ENCODE measurements at regions not wholly inside any gene's neighbourhood (a gene's known extent, or its start where the extent isn't known, plus 50 kb on each side); places are given as distances from the start of the nearest gene placed in this dataset.

- no peaks in the 10 kb centered on the region for H3K27me3 ChIP-seq
- H3K9me3 ChIP-seq, result no peaks in the 10 kb centered on the region
- no peak for TF ChIP-seq POLR2A (IDR thresholded peaks at IDR 0.05)
- no peak for TF ChIP-seq CTCF (IDR thresholded peaks at IDR 0.05)
- intact Hi-C loops (cut with DNase I; ENCODE audit: low total_unique reads), result loop anchor here (1.0 kb wide), 1 partner anchor 14 kb away; no protein-coding TSS in a partner anchor
- no peak for DNase-seq
- no peak overlapping the region for H3K27ac ChIP-seq
- H3K4me1 ChIP-seq, result no peaks in the 10 kb centered on the region
- H3K36me3 ChIP-seq, result no peaks in the 10 kb centered on the region
- H3K4me3 ChIP-seq, result no peak overlapping the region
Measured at GRCh38 chr5:53815471-53815870, 255.0 kb downstream of the NDUFS4 start.

DNA sequence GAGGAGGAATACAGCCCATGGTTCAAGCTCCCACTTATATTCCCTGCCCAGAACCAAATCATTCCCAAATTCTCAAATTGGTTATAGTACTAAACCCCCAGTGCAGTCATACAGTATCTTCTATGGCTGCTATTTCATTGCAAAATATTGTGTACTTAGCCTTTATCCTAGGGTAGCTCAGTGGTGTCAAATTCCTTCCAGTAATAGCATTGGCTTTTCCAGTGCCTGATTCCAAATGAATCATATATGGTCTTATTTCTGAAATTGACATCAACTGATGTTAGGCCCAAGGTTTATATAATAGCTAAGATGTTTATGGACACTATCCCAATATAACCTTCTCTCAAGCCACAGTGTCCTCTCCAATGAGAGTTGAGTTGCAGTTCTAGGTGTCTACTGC, 256.7 kb downstream of the NDUFS4 start:
- intact Hi-C loops (cut with DNase I; ENCODE audit: low total_unique reads), result no loop called here
- H3K4me1 ChIP-seq, result no peaks in the 10 kb centered on the region
- no peak overlapping the region for H3K4me3 ChIP-seq
- no peaks in the 10 kb centered on the region for H3K9me3 ChIP-seq
- no peak for TF ChIP-seq POLR2A (IDR thresholded peaks at IDR 0.05)
- no peak for TF ChIP-seq CTCF (IDR thresholded peaks at IDR 0.05)
- H3K27me3 ChIP-seq, result no peaks in the 10 kb centered on the region
- H3K36me3 ChIP-seq, result no peaks in the 10 kb centered on the region
- H3K27ac ChIP-seq, result no peak overlapping the region
- DNase-seq, result no peak

- TF ChIP-seq POLR2A (IDR thresholded peaks at IDR 0.05) (no peak), CTCF (IDR thresholded peaks at IDR 0.05) (no peak)
- Histone ChIP-seq H3K27me3 (no peaks in the 10 kb centered on the region), H3K27ac (no peak overlapping the region), H3K4me3 (no peak overlapping the region), H3K9me3 (no peaks in the 10 kb centered on the region), H3K4me1 (no peaks in the 10 kb centered on the region), H3K36me3 (no peaks in the 10 kb centered on the region)
- intact Hi-C loops (cut with DNase I; ENCODE audit: low total_unique reads), result no loop called here
- DNase-seq, result no peak
Measured at GRCh38 chr5:53819482-53819881, 259.0 kb downstream of the NDUFS4 start.

DNA sequence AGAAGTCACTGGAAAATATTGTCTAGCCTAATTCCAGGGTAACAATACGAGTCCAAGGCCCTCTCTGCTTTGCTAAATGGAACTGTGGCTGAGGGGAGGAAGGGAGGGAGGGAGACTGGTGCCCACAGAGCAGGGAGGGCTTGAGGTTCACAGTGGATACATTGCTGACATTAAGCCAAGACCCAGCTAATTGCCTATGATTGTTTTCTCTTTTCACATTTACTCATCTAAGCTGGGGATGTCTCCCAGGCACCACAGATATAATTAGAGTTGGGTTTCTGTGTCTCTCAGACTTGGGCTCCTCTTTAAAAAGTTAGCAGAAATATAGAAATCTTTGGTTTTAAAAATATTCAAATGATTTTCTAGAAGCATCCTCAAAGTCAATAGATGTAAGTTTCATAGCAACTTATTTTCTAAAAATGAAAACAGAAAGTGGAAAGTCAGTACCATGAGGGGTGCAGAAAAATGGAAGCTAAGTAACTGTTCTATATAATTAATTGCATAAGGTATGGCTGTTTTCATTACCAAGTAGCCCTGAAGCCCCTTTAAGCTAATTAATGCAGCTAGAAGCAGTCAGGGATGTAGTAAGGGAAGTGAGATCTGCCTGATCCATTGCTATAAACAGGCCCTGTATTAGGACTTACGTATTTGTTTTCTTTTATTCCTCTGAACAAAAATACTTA, 259.8 kb downstream of the NDUFS4 start:
- intact Hi-C loops (cut with DNase I; ENCODE audit: low total_unique reads), result no loop called here
- no peak for DNase-seq
- no peak for TF ChIP-seq CTCF (IDR thresholded peaks at IDR 0.05)
- no peak for TF ChIP-seq POLR2A (IDR thresholded peaks at IDR 0.05)
- no peaks in the 10 kb centered on the region for H3K36me3 ChIP-seq
- H3K4me3 ChIP-seq, result no peak overlapping the region
- no peak overlapping the region for H3K27ac ChIP-seq
- H3K4me1 ChIP-seq, result no peaks in the 10 kb centered on the region
- H3K9me3 ChIP-seq, result no peaks in the 10 kb centered on the region
- no peaks in the 10 kb centered on the region for H3K27me3 ChIP-seq

GRCh38 chr5:53820802-53821171, 260.3 kb downstream of the NDUFS4 start:
- H3K4me3 ChIP-seq, result no peak overlapping the region
- H3K36me3 ChIP-seq, result no peaks in the 10 kb centered on the region
- TF ChIP-seq POLR2A (IDR thresholded peaks at IDR 0.05), result no peak
- TF ChIP-seq CTCF (IDR thresholded peaks at IDR 0.05), result no peak
- intact Hi-C loops (cut with DNase I; ENCODE audit: low total_unique reads), result no loop called here
- H3K27me3 ChIP-seq, result no peaks in the 10 kb centered on the region
- no peaks in the 10 kb centered on the region for H3K9me3 ChIP-seq
- H3K27ac ChIP-seq, result no peak overlapping the region
- no peaks in the 10 kb centered on the region for H3K4me1 ChIP-seq
- DNase-seq, result no peak
